ENCODE measurements at regions not wholly inside any gene's neighbourhood (a gene's known extent, or its start where the extent isn't known, plus 50 kb on each side); places are given as distances from the start of the nearest gene placed in this dataset.
"Not testable (repeated sequence)": the region's sequence is repeated elsewhere in the genome, so short reads cannot be mapped to it uniquely, and the experiment has no call there.

- in situ Hi-C loops (cut with HindIII; ENCODE audit: low pct_unique_long_range_greater_than_20kb, low sequenced_read_pairs): no loop called here
- DNase-seq (ENCODE audit: low read depth, low spot score): no peak
These were observed 670.4 kb upstream of the CDH6 start for GRCh38 chr5:30523061-30523460.

DNA sequence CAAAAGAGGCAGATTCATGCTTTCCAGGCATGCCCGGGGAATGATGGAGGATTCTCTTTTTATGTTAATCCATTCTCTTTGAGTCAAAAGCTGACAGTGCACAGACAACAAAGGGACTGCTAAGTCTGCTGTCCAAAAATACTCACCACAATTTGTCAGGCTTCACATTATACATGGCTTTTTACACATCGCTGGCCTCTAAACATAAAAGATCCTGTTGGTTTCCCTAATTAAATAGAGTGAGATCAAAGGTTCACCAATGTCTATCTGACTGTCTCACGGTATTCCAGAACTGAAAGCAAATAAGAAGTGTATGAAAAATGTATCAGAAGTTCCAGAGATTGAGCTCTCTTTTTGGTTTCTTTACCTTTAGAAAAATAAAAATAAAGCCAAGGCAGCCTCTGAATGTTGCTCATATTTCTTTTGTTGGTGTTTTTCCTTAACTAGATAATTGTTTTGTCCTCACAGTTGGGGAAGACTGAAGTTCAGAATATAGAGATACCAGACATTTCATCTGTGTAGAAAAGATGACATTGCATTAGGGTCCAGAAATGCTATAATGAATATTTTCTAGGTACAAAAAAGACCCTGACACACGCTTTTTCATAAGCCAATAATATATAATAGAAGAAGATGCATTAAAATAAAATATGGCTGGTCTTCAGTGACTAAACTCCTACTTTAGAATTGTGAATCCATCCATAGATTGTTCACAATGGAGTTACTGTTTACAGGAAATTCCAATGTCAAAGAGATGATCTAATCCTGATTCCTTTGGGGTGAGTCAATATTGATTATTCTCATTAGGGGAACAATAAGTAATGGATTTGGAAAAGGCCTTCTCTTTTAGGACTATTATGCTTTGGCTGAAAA is 688.2 kb upstream of the CDH6 start:
- in situ Hi-C loops (cut with HindIII; ENCODE audit: low pct_unique_long_range_greater_than_20kb, low sequenced_read_pairs): no loop called here

DNA sequence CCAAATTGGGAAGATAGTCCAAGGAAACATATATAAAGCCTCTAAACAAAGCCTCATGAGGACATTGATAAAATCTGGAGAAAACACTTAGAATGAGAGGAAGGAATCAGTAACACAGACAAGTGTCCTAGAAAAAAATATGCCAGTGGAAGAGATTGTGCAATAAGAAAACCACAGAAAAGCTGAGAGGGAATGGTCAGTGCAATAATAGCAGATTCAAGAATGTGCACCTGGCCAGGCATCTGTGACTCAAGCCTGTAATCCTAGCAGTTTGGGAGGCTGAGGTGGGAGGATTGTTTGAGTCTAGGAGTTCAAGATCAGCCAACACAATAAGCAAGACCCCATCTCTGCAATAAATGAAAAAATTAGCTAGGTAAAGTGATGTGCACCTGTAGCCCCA is 691.2 kb upstream of the CDH6 start:
- in situ Hi-C loops (cut with HindIII; ENCODE audit: low pct_unique_long_range_greater_than_20kb, low sequenced_read_pairs): no loop called here
- no peak for DNase-seq (ENCODE audit: low read depth, low spot score)

More for the DNA sequence above, 688.2 kb upstream of the CDH6 start:
- DNase-seq (ENCODE audit: low read depth, low spot score): peak; percentile 64

DNA sequence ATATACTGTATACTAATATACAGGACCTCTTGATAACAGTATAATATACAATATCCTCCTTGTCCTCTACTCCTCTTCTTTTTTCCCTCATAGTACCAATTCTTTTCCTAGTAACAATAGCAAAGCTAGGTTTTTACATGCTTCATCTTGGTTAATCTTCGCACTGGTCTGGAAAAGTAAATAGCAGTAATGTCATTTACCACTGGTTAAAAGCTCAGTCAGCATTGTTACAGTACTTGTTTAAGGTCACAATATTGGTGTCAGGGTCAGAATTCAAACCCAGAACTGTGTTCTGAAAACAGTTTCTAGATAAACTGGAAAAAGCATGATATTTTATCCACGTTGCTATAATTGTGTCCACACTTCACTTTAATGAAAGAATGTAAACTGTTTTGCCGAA is 692.4 kb upstream of the CDH6 start:
- in situ Hi-C loops (cut with HindIII; ENCODE audit: low pct_unique_long_range_greater_than_20kb, low sequenced_read_pairs): no loop called here
- no peak for DNase-seq (ENCODE audit: low read depth, low spot score)

- no peak for DNase-seq (ENCODE audit: low read depth, low spot score)
- in situ Hi-C loops (cut with HindIII; ENCODE audit: low pct_unique_long_range_greater_than_20kb, low sequenced_read_pairs): no loop called here
These were observed 693.0 kb upstream of the CDH6 start for GRCh38 chr5:30500513-30500912.

GRCh38 chr5:30499402-30499801 is 694.1 kb upstream of the CDH6 start:
- in situ Hi-C loops (cut with HindIII; ENCODE audit: low pct_unique_long_range_greater_than_20kb, low sequenced_read_pairs): no loop called here
- no peak for DNase-seq (ENCODE audit: low read depth, low spot score)

- in situ Hi-C loops (cut with HindIII; ENCODE audit: low pct_unique_long_range_greater_than_20kb, low sequenced_read_pairs): no loop called here
- DNase-seq (ENCODE audit: low read depth, low spot score): no peak
These were observed 694.5 kb upstream of the CDH6 start for GRCh38 chr5:30498972-30499371.

DNA sequence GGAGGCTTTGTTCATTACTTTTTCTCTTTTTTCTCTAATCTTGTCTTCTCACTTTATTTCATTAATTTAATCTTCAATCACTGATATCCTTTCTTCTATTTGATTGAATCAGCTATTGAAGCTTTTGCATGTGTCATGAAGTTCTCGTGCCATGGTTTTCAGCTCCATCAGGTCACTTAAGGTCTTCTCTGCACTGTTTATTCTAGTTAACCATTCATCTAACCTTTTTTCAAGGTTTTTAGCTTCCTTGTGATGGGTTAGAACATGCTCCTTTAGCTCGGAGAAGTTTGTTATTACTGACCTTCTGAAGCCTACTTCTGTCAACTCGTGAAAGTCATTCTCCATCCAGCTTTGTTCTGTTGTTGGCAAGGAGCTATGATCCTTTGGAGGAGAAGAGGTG is 695.0 kb upstream of the CDH6 start:
- in situ Hi-C loops (cut with HindIII; ENCODE audit: low pct_unique_long_range_greater_than_20kb, low sequenced_read_pairs); DNase-seq (ENCODE audit: low read depth, low spot score): not testable (repeated sequence)

- peak; percentile 18 for DNase-seq (ENCODE audit: low read depth, low spot score)
- in situ Hi-C loops (cut with HindIII; ENCODE audit: low pct_unique_long_range_greater_than_20kb, low sequenced_read_pairs): not testable (repeated sequence)
These were observed 699.4 kb upstream of the CDH6 start for GRCh38 chr5:30494113-30494512.

DNA sequence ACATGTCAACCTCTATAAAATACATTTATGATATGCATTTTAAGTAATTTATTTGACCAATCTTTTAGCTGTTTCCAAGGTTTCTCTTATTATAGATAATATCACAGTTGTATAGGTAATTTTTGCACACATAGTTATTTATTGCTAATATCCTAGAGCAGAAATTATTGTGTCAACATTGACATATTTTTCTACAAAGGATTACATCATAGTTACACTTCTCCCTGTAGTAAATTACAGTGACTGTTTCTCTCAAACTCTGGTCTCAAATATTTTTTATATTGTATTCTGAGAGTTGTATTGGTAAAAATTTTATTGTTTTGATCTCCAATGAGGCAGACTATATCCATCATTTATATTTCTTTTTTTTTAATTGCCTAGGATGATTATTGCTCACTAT is 714.4 kb upstream of the CDH6 start:
- in situ Hi-C loops (cut with HindIII; ENCODE audit: low pct_unique_long_range_greater_than_20kb, low sequenced_read_pairs): no loop called here
- DNase-seq (ENCODE audit: low read depth, low spot score): no peak

DNA sequence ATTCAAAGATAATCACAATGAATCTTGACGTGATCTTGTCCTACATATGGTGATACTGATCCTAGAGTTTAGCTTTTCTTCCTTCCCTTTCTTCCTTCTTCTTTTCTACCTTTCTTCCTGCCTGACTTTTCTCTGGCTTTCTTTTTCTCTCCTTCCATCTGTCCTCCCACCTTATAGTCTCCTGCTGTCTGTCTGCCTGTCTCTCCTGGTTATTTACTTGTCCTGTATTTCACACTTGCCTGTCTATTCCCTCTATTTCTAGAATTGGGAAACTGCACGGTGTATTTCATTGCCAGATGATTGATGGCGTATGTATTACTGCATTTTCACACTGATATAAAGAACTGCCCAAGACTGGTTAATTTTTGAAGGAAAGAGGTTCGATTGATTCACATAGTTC is 718.1 kb upstream of the CDH6 start:
- DNase-seq (ENCODE audit: low read depth, low spot score): no peak
- in situ Hi-C loops (cut with HindIII; ENCODE audit: low pct_unique_long_range_greater_than_20kb, low sequenced_read_pairs): no loop called here

- in situ Hi-C loops (cut with HindIII; ENCODE audit: low pct_unique_long_range_greater_than_20kb, low sequenced_read_pairs): no loop called here
- DNase-seq (ENCODE audit: low read depth, low spot score): no peak
These were observed 723.8 kb upstream of the CDH6 start for GRCh38 chr5:30469691-30470090.

- DNase-seq (ENCODE audit: low read depth, low spot score): no peak
- in situ Hi-C loops (cut with HindIII; ENCODE audit: low pct_unique_long_range_greater_than_20kb, low sequenced_read_pairs): no loop called here
These were observed 734.8 kb upstream of the CDH6 start for GRCh38 chr5:30458681-30459080.

DNA sequence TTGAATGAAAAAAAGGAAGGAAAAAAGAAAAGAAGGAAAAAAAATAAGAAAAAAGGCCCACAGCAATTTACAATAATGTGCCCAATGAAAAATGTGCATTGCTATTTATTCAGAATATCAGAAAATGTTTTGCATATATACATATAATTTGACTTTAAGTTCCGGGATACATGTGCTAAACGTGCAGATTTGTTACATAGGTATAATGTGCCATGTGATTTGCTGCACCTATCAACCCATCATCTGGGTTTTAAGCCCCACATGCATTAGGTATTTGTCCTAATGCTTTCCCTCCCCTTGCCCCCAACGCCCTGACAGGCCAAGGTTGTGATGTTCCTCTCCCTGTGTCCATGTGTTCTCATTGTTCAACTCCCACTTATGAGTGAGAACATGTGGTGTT is 738.0 kb upstream of the CDH6 start:
- in situ Hi-C loops (cut with HindIII; ENCODE audit: low pct_unique_long_range_greater_than_20kb, low sequenced_read_pairs); DNase-seq (ENCODE audit: low read depth, low spot score): not testable (repeated sequence)

DNA sequence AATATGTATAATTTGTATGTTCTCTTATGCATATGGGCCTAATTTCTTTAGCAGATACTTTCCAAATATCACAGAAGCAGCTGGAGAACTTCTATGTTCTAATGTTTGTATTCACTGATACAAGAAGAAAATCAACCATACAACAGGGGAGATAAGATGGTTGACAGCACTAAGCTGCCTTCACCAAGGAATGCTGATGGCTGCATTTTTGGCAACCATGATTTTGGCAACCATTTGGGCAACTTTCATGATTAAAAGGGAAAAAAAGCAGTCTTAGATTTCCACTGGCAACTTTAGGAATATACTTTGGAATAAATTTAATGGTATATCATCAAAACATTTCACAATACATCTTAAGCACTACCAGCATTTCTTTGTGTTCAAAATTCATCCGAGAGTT is 740.3 kb upstream of the CDH6 start:
- in situ Hi-C loops (cut with HindIII; ENCODE audit: low pct_unique_long_range_greater_than_20kb, low sequenced_read_pairs): no loop called here

GRCh38 chr5:30450153-30450552 is 743.3 kb upstream of the CDH6 start:
- no peak for DNase-seq (ENCODE audit: low read depth, low spot score)
- in situ Hi-C loops (cut with HindIII; ENCODE audit: low pct_unique_long_range_greater_than_20kb, low sequenced_read_pairs): no loop called here

More for the DNA sequence above, 740.3 kb upstream of the CDH6 start:
- DNase-seq (ENCODE audit: low read depth, low spot score): no peak

DNA sequence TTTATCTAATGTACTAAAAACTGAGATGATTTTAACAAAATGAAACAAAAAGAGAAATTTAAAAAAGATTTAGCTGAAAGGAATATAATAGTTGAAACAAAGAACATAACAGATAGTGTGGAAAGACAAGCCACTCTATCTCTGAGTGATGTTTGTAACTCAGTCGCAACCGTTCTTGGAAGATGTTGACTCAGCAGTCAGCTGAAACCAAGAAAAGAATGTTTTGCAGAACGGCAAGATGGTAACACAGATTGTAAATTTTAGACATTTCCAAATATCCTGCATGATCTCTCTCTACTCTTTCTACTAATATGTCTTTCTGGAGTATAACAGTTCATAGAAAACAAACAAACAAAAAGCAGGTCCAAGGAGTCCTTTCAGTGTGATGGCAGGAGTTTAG is 746.1 kb upstream of the CDH6 start:
- in situ Hi-C loops (cut with HindIII; ENCODE audit: low pct_unique_long_range_greater_than_20kb, low sequenced_read_pairs): no loop called here
- DNase-seq (ENCODE audit: low read depth, low spot score): no peak

GRCh38 chr5:30446456-30446855 is 747.0 kb upstream of the CDH6 start:
- DNase-seq (ENCODE audit: low read depth, low spot score): no peak
- in situ Hi-C loops (cut with HindIII; ENCODE audit: low pct_unique_long_range_greater_than_20kb, low sequenced_read_pairs): no loop called here

GRCh38 chr5:30438785-30439184 is 754.7 kb upstream of the CDH6 start:
- no peak for DNase-seq (ENCODE audit: low read depth, low spot score)
- in situ Hi-C loops (cut with HindIII; ENCODE audit: low pct_unique_long_range_greater_than_20kb, low sequenced_read_pairs): no loop called here

GRCh38 chr5:30436691-30437090 is 756.8 kb upstream of the CDH6 start:
- DNase-seq (ENCODE audit: low read depth, low spot score): no peak
- in situ Hi-C loops (cut with HindIII; ENCODE audit: low pct_unique_long_range_greater_than_20kb, low sequenced_read_pairs): no loop called here

Data from SK-MEL-5 (cell line).